ENCODE measurements at regions not wholly inside any gene's neighbourhood (a gene's known extent, or its start where the extent isn't known, plus 50 kb on each side); places are given as distances from the start of the nearest gene placed in this dataset.
A peak's percentile ranks its signal among the peaks of the same experiment; 100 is the strongest.

GRCh38 chr7:41785840-41786239 is 83.0 kb upstream of the INHBA start:
- peaks cover 10% of the 10 kb centered on the region for H3K27me3 ChIP-seq
- no peaks in the 10 kb centered on the region for H3K9me3 ChIP-seq (ENCODE audit: low read depth)
- no peak for TF ChIP-seq CTCF (IDR thresholded peaks at IDR 0.05; ENCODE audit: low read depth, low read length)
- no peak overlapping the region for H3K27ac ChIP-seq
- no peaks in the 10 kb centered on the region for H3K36me3 ChIP-seq
- H3K4me1 ChIP-seq (ENCODE audit: low read depth), result peaks cover 24% of the 10 kb centered on the region
- no peak overlapping the region for H3K4me3 ChIP-seq
- DNase-seq (ENCODE audit: low read depth in 1 of 2, low spot score in 1 of 2), result no peak

- peak in 1 of 2 donors; percentile 69 for DNase-seq (ENCODE audit: low read depth in 1 of 2, low spot score in 1 of 2)
- H3K27me3 ChIP-seq, result peaks cover 10% of the 10 kb centered on the region
- peaks cover 24% of the 10 kb centered on the region for H3K4me1 ChIP-seq (ENCODE audit: low read depth)
- H3K27ac ChIP-seq, result no peak overlapping the region
- no peaks in the 10 kb centered on the region for H3K9me3 ChIP-seq (ENCODE audit: low read depth)
- no peak overlapping the region for H3K4me3 ChIP-seq
- TF ChIP-seq CTCF (IDR thresholded peaks at IDR 0.05; ENCODE audit: low read depth, low read length), result no peak
- H3K36me3 ChIP-seq, result no peaks in the 10 kb centered on the region
Observed at GRCh38 chr7:41785265-41785664, 82.4 kb upstream of the INHBA start.

GRCh38 chr7:41779918-41780317 is 77.0 kb upstream of the INHBA start:
- H3K9me3 ChIP-seq (ENCODE audit: low read depth), result no peaks in the 10 kb centered on the region
- no peak for TF ChIP-seq CTCF (IDR thresholded peaks at IDR 0.05; ENCODE audit: low read depth, low read length)
- no peak overlapping the region for H3K4me3 ChIP-seq
- peaks cover 6% of the 10 kb centered on the region for H3K27me3 ChIP-seq
- no peaks in the 10 kb centered on the region for H3K36me3 ChIP-seq
- DNase-seq (ENCODE audit: low read depth in 1 of 2, low spot score in 1 of 2), result peak in 1 of 2 donors; percentile 39
- H3K27ac ChIP-seq, result no peak overlapping the region
- peaks cover 1% of the 10 kb centered on the region for H3K4me1 ChIP-seq (ENCODE audit: low read depth)

- Histone ChIP-seq H3K4me1 (ENCODE audit: low read depth) (peaks cover 4% of the 10 kb centered on the region), H3K36me3 (no peaks in the 10 kb centered on the region), H3K27me3 (no peaks in the 10 kb centered on the region), H3K27ac (no peak overlapping the region), H3K9me3 (ENCODE audit: low read depth) (no peaks in the 10 kb centered on the region), H3K4me3 (no peak overlapping the region)
- DNase-seq (ENCODE audit: low read depth in 1 of 2, low spot score in 1 of 2), result peak; percentile 28 to 38
- TF ChIP-seq CTCF (IDR thresholded peaks at IDR 0.05; ENCODE audit: low read depth, low read length), result no peak
Observed at GRCh38 chr7:41777894-41778596, 75.2 kb upstream of the INHBA start.

GRCh38 chr7:41774966-41775365 is 72.1 kb upstream of the INHBA start:
- Histone ChIP-seq H3K27ac (no peak overlapping the region), H3K4me1 (ENCODE audit: low read depth) (peaks cover 4% of the 10 kb centered on the region), H3K36me3 (no peaks in the 10 kb centered on the region), H3K4me3 (no peak overlapping the region), H3K27me3 (no peaks in the 10 kb centered on the region), H3K9me3 (ENCODE audit: low read depth) (no peaks in the 10 kb centered on the region)
- no peak for DNase-seq (ENCODE audit: low read depth in 1 of 2, low spot score in 1 of 2)
- no peak for TF ChIP-seq CTCF (IDR thresholded peaks at IDR 0.05; ENCODE audit: low read depth, low read length)

Measured in cardiac muscle cell (in vitro differentiated cells and primary cell).